ENCODE measurements at regions not wholly inside any gene's neighbourhood (a gene's known extent, or its start where the extent isn't known, plus 50 kb on each side); places are given as distances from the start of the nearest gene placed in this dataset.
"Not testable (repeated sequence)": the region's sequence is repeated elsewhere in the genome, so short reads cannot be mapped to it uniquely, and the experiment has no call there.

DNA sequence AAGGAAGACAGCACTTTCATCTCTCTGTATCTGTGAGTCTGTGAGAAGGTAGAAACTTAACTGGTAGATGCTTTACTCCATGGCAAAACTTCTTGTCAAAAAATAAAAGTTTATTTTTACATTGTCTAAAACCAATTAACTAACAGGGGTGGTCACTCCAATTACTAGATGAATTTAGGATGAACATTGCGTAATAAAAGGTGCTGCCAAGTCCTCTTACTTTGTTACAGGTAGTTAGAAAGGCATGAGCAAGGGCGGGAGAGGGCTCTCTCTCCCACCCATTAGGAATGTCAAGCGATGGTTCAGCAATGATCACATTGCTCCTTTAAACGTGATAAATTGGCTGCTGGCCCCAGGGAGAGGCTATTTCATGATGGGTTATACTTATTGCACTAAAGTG, 512.3 kb downstream of the SLITRK5 start:
- no peak for DNase-seq (ENCODE audit: low read depth in 4 of 4, low spot score in 3 of 4)

DNA sequence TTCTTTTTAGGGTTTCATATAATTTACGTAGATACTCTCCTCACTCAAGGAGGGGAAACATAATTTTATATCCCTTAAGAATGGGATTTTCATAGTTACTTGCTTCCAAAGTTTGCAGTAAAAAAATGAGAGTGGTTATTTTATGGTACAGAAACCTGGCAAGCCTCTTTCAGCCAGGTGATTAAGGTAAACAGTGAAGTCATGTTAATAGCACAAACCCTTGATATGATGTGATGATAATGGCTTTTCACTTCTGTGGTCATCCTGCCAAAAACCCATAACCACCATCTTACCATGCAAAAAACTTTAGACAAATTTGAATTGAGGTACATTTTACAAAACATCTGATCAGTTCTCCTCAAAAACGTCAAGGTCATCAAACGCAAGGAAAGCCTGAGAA, 517.8 kb downstream of the SLITRK5 start:
- no peak for DNase-seq (ENCODE audit: low read depth in 4 of 4, low spot score in 3 of 4)

DNA sequence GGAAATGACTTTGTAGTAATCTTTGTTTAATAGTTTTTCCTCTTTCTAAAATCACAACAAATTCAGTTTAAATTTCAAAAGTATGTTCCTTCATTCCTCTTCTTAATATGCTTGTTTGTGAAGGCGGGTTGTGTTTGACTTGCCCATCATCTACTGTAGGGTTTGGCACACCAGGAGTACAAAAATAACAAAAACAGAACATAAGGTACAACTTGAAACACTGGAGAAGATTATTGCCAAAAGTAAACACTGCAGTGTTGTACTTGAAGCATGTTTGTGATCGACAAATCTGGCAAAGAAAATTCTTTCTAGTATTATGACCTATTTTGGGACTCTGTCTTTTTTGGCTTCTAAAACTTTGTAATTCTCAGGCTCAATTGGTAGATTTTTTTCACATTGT, 518.6 kb downstream of the SLITRK5 start:
- DNase-seq (ENCODE audit: low read depth in 4 of 4, low spot score in 3 of 4) = no peak

DNA sequence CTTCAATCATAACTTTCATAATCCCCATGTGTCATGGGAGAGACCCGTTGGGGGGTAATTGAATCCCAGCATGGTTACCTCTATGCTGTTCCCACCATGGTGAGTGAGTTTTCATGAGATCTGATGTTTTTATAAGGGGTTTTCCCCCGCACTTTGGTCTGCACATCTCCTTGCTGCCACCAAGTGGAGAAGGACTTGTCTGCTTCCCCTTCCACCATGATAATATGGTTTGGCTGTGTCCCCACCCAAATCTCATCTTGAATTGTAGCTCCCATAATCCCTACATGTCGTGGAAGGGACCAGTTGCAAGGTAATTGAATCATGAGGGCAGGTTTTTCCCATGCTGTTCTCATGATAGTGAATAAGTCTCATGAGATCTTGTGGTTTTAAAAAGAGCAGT, 524.9 kb downstream of the SLITRK5 start:
- DNase-seq (ENCODE audit: low read depth in 4 of 4, low spot score in 3 of 4) = no peak

DNA sequence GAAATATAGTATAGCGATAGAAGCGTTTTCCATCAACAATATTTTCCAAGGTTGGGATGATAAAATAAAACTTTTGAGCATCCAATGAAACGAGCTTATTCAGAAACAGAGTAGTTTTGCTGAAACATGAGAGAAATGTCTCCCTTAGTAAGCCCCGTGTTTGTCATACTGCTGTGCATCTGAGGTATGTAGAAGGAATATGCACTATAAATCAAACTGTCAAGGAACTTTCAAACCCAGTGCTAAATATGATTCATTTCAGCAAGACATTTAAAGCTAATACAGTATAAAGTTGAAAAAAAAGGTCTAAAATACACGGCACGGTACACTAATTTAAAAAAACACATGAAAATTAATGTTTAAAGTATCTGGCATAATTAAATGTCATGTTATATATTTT, 546.2 kb downstream of the SLITRK5 start:
- peak in 1 of 4 donors; percentile 6 for DNase-seq (ENCODE audit: low read depth in 4 of 4, low spot score in 3 of 4)

DNA sequence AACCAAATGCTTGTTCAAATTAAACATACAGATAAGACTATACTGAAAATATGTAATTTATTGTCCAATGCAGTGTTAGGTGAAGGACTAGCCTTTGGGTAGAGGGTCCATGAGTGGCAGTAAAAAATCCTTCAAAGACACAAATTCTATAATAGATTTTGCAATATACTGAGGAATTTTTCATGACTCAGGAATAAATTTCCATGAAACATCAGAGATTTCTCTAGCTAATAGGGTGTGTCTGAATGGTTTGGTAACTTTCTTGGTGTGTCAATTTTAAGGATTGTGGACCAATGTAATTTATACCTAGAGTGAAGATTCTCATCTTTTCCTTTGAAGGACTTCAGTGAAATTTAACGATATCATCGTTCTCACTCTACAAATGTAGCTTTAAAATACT, 546.7 kb downstream of the SLITRK5 start:
- DNase-seq (ENCODE audit: low read depth in 4 of 4, low spot score in 3 of 4) = no peak

DNA sequence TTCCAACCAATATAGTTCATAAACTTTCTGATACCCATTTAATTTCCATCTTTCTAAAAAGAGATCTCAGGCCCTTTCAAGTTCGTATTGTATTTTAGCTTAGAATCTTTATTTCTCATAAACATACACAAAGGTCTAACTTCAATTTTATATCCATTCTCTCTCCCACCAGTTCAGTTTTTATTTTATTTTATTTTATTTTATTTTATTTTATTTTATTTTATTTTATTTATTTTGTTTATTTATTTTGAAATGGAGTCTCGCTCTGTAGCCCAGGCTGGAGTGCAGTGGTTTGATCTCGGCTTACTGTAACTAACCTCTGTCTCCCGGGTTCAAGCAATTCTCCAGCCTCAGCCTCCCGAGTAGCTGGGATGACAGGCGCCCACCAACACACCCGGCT, 552.8 kb downstream of the SLITRK5 start:
- DNase-seq (ENCODE audit: low read depth in 4 of 4, low spot score in 3 of 4) = no peak

DNA sequence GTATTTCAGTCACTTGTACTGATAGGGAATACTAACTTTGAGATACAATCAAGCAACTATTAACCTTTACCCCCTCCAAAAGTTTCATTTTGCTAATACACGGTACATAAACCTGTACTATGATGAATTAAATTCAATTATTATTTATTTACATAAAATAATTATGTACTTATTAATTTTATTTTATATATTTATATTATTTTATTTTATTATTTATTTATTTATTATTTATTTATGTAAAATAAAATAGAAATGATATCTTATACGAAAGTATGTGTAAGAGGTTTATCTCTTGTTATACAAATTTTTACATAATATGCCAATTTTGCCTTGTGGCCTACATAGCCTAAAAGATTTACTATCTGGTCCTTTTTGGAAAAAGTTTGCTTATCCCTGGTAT, 564.3 kb downstream of the SLITRK5 start:
- DNase-seq (ENCODE audit: low read depth in 4 of 4, low spot score in 3 of 4) = no peak

DNA sequence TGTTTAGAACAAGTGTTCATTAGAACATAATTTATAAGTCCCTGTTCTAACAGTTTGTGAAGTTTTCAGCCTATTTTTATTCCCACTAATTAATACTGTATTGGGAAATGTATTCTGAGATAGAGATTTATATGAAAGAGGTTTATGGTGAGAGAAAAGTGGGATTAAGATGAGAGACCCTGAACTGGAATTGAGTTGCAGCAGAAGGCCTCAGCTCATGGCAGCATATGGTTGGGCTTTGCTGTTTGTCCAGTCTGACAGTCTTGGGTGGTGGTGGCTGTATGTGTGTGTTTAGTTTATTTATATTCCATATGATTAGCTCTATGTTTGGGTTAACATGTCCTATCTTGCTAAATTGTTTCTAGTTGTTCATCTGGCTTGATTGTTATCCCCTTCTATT, 575.1 kb downstream of the SLITRK5 start:
- DNase-seq (ENCODE audit: low read depth in 4 of 4, low spot score in 3 of 4) = no peak

DNA sequence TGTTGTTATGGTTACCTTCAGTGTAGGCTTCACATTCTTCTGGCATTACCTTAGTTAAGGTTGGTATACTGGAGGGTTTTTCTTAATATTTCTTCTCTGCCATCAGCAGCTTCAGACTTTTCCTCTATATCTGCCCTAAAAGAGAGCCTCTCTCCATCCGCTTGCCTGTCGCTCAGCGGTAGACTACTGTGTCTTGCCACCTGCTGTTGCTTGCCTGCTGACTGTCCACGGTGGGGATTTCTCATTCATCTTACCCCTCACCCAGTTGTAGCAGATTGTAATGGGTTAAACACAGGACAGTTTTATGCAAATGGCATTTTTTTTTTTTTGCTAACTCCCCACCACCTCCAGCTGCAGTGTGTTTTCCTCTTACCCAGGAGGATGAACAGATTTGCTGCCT, 577.2 kb downstream of the SLITRK5 start:
- no peak for DNase-seq (ENCODE audit: low read depth in 4 of 4, low spot score in 3 of 4)

DNA sequence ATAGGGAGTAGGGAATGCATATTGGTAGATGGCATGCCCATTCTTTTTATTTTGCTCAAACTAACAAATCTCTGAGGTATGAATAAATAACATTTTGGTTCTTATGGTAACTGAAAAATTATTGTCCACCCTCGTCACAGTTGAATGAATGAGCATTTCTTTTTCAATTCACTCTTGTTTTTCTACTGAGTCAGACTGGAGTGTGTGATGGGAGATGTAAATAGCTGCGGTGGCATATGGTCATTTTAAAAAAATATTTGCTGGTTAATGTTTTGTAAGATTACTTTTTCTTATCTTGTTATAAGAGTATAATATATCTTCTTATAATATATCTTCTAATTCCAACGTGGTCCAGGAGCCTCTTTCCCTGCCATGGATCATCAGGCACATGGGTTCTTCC, 586.5 kb downstream of the SLITRK5 start:
- DNase-seq (ENCODE audit: low read depth in 4 of 4, low spot score in 3 of 4) = no peak

DNA sequence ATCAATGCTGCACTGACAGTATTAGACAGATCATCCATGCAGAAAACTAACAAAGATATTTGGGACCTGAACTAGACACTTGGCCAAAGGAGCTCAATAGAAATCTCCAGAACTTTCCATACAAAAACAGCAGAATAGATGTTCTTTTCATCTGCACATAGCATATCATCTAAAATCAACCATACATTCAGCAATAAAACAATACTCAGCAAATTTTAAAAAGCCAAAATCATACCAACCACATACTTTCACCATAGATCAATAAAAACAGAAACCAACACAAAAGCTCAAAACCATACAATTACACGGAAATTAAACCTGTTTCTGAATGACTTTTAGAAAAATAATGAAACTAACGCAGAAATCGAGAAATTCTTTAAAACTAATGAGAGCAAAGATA, 592.6 kb downstream of the SLITRK5 start:
- no peak for DNase-seq (ENCODE audit: low read depth in 4 of 4, low spot score in 3 of 4)

DNA sequence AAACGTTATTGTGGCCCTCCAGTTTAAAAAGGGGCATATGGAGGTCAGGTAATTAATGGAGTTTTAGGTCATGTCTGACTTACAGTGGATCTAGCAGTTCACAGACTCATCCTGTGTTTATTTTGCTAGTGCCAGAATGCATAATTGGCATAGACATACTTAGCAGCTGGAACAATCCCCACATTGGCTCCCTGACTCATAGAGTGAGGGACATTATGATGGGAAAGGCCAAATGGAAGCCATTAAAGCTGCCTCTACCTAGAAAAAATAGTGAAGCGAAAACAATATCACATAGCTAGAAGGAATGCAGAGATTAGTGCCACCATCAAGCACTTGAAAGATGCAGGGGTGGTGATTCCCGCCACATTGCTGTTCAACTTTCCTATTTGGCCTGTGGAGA, 610.7 kb downstream of the SLITRK5 start:
- DNase-seq (ENCODE audit: low read depth in 4 of 4, low spot score in 3 of 4) = no peak

DNA sequence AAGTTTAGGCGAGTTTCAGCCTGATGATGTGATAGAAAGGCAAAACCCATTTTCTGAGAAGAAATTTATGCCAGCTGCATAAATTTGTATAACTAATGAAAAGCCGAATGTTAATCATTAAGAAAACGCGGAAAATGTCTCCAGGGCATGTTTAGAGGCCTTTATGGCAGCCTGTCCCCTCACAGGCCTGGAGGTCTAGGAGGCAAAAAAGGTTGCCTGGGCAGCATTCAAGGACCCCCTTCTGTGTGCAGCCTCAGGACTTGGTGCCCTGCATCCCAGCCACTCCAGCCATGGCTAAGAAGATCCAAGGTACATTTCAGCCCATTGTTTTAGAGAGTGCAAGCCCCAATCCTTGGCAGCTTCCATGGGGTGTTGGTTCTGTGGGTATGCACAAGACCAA, 614.2 kb downstream of the SLITRK5 start:
- no peak for DNase-seq (ENCODE audit: low read depth in 4 of 4, low spot score in 3 of 4)

DNA sequence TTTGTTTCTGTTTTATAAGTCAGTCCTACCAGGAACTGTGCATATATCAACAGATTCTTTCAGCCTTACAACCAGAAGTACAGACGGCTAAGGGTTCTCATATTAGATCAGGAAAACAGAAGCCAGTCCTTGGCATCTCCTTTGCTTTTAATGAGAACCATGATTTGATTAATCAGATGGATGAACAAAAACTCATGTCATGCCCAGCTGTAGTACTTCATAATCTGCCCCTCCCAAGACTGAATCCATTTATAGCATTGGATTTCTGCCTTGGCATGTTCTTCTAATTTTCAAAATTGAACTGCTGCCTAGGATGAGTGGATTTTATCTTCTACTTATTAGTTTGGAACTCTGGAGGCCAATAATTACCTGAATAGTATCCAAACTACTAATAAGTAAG, 617.2 kb downstream of the SLITRK5 start:
- no peak for DNase-seq (ENCODE audit: low read depth in 4 of 4, low spot score in 3 of 4)

DNA sequence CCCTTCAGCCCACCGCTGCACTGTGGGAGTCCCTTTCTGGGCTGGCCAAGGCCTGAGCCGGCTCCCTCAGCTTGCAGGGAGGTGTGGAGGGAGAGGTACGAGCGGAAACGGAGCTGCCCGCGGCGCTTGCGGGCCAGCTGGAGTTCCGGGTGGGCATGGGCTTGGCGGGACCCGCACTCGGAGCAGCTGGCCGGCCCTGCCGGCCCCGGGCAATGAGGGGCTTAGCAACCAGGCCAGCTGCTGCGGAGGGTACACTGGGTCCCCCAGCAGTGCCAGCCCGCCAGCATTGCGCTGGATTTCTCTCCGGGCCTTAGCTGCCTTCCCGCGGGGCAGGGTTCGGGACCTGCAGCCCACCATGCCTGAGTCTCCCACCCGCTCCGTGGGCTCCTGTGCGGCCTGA, 620.6 kb downstream of the SLITRK5 start:
- not testable (repeated sequence) for DNase-seq (ENCODE audit: low read depth in 4 of 4, low spot score in 3 of 4)

DNA sequence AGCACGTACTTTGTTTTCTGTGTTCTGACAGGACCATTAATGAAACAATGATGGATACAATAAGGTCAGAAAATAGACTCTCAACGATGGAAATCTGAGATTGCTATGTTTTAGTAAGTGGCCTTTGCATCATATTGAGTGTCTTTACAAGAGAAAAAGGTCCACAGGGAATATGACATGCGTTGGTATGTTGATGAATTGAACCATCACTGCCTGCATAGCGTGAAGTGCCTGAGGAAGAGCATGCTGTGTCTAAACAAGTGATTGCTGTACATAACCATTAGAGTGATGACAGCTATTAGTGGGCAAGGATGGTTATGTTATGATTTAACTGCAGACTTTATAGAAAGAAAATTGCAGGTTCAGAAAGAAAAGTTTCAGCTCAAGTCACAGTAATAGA, 623.2 kb downstream of the SLITRK5 start:
- DNase-seq (ENCODE audit: low read depth in 4 of 4, low spot score in 3 of 4) = no peak

DNA sequence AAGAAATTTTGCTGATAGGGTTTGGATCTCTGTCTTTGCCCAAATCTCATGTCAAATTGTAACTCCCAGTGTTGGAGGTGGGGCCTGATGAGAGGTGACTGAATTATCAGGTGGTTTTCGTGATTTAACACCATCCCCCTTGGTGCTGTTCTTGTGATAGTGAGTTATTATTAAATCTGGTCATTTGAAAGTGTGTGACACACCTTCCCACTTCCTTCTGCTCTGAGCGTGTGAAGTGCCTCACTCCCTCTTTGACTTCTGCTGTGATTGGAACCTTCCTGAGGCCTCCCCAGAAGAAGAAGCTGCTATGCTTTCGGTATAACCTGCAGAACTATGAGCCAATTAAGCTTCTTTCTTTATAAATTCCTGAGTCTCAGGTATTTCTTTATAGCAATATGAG, 632.0 kb downstream of the SLITRK5 start:
- DNase-seq (ENCODE audit: low read depth in 4 of 4, low spot score in 3 of 4) = no peak

DNA sequence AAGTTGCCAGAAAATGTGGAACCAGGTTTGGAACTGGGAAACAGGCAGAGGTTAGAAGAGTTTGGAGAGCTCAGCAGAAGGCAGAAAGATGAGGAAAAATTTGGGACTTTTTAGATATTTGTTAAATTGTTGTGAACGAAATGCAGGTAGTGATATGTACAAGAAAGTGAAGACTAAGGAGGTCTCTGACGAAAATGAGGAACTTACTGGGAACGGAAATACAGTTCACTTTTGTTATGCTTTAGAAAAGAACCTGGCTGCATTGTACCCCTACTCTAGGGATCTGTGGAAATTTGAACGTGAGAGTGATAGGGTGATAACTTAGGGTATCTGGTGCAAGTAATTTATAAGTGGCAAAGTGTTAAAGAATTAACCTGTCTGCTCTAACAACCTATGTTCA, 632.4 kb downstream of the SLITRK5 start:
- no peak for DNase-seq (ENCODE audit: low read depth in 4 of 4, low spot score in 3 of 4)

DNA sequence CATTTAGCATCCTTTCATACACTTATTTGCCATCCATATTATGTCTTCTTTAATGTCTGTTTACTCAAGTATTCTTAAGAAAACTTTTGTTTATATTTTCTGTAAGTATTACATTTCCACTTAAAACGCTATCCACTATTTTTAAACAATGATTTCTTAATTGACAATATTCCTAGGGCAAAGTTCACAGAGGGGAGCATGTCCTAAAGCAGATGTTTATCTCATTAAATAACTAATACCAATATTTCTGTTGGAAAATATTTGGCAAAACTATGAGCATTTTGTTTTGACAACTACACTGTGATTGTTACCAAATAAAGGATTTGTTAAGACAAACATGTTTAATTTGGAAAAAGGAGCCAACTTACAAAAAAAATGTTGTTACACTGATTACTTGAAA, 643.3 kb downstream of the SLITRK5 start:
- DNase-seq (ENCODE audit: low read depth in 4 of 4, low spot score in 3 of 4) = no peak

DNA sequence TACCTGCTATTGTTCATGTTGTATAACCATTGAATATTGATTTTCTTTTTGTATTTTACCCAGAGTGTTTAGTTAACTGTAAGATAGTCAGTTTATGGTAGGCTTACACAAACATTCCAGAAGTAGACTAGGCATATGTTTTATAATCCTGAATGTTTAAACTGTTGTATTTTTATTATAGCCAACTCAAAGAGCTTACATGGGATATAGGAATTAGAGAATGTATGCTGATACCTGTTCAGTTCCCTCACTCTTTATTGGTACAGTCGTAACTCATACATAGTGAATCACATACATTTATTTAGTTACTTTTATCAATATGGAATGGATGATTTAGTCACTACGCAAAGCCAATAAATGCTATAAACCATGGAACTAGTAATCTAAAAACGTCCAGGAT, 657.9 kb downstream of the SLITRK5 start:
- DNase-seq (ENCODE audit: low read depth in 4 of 4, low spot score in 3 of 4) = no peak

DNA sequence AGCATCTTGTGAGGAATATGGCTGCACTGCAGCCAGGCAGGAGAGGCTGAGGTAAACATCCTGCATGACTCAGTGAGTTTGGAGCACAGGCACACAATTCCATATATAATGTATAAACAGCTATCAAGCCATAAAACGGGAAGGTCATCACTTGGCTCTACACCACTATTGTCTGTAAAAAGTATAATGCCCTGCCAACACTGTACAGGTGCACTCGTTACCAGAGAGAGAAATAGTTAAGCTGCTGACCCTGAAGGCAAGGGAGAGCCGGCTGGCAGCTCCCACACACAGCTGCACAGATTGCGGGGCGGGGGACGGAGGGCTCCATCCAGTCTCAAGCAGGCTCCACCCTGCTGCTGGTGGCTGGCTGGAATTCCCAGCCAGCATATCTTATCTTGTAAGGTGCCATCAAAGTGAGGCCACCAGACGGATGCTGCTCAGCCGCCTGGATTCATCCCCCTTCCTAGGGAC, 668.1 kb downstream of the SLITRK5 start:
- DNase-seq (ENCODE audit: low read depth in 4 of 4, low spot score in 3 of 4) = peak in 2 of 4 donors; percentile 10 to 11

DNA sequence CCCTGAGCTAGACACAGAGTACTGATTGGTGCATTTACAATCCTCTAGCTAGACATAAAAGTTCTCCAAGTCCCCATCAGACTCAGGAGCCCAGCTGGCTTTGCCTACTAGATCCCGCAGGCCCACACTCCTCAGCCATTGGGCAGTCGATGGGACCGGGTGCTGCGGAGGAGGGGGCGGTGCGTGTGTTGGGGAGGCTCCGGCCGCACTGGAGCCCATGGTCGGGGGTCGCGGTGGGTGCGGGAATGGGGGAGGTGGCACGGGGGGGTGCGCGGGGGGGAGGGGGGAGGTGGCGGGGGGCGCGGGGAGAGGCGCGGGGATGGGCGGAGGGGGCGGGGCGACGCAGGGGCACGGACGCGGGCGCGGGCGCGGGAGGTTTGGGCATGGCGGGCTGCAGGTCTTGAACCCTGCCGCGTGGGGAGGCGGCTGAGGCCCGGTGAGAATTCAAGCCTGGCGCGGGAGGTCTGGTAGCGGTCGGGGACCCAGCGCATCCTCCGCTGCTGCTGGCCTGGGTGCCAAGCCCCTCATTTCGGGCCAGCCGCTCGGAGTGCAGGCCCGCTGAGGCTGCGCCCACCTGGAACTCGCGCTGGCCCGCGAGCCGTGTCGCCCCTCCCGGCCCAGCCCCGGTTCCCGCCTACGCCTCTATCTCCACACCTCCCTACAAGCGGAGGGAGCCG, 674.1 kb downstream of the SLITRK5 start:
- DNase-seq (ENCODE audit: low read depth in 4 of 4, low spot score in 3 of 4) = no peak
